ENCODE measurements at regions not wholly inside any gene's neighbourhood (a gene's known extent, or its start where the extent isn't known, plus 50 kb on each side); places are given as distances from the start of the nearest gene placed in this dataset.

DNA sequence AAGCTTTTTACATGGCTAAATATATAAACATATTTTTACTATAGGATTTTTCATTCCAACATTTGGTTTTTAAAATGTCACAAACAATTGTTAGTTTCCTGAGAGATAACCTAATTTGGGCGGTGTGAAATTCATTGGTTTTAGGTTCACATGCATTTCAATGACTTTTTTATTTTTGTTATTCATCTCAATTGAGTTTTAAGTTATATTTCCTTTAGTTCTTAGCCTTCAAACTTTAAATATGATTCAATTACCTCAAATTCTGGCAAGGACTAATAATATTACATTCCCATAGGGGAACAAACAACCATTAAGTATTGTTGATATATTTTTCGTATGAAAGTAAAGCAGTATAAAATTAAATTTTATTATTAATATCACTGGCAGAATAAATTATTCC is 265.3 kb downstream of the SLITRK6 start:
- TF ChIP-seq, protein P1, sequence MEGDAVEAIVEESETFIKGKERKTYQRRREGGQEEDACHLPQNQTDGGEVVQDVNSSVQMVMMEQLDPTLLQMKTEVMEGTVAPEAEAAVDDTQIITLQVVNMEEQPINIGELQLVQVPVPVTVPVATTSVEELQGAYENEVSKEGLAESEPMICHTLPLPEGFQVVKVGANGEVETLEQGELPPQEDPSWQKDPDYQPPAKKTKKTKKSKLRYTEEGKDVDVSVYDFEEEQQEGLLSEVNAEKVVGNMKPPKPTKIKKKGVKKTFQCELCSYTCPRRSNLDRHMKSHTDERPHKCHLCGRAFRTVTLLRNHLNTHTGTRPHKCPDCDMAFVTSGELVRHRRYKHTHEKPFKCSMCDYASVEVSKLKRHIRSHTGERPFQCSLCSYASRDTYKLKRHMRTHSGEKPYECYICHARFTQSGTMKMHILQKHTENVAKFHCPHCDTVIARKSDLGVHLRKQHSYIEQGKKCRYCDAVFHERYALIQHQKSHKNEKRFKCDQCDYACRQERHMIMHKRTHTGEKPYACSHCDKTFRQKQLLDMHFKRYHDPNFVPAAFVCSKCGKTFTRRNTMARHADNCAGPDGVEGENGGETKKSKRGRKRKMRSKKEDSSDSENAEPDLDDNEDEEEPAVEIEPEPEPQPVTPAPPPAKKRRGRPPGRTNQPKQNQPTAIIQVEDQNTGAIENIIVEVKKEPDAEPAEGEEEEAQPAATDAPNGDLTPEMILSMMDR (IDR thresholded peaks at IDR 0.05), result no peak
- no peak for TF ChIP-seq POLR2A (IDR thresholded peaks at IDR 0.05)
